Esophagus (tissue), 2 donors: ENCODE measurements at regions not wholly inside any gene's neighbourhood (a gene's known extent, or its start where the extent isn't known, plus 50 kb on each side); places are given as distances from the start of the nearest gene placed in this dataset.
"Not testable (repeated sequence)": the region's sequence is repeated elsewhere in the genome, so short reads cannot be mapped to it uniquely, and the experiment has no call there.

Experiments
- H3K27ac ChIP-seq, 2 donors: one replicate each; pipeline ENCODE4 v1.5.1; 2013; ENCODE audit warnings: low read depth in 2 of 2, mild to moderate bottlenecking in 2 of 2, inconsistent platforms in 1 of 2, low read length in 1 of 2, moderate library complexity in 1 of 2
- H3K27me3 ChIP-seq, 2 donors: one replicate each; pipeline ENCODE4 v1.6.1; 2013; ENCODE audit warnings: low read length in 2 of 2, control low read depth in 1 of 2, mild to moderate bottlenecking in 1 of 2; ENCODE audit not compliant: insufficient read depth in 2 of 2, control insufficient read depth in 1 of 2
- H3K36me3 ChIP-seq, 2 donors: one replicate each; pipeline ENCODE4 v1.6.1; 2013; ENCODE audit warnings: low read length in 1 of 2; ENCODE audit not compliant: control insufficient read depth in 2 of 2, insufficient read depth in 2 of 2
- H3K4me1 ChIP-seq, 2 donors: one replicate each; pipeline ENCODE4 v1.6.1; 2013; ENCODE audit warnings: low read length in 1 of 2; ENCODE audit not compliant: control insufficient read depth in 2 of 2, insufficient read depth in 2 of 2
- H3K4me3 ChIP-seq, 2 donors: one replicate each; pipeline ENCODE4 v1.5.1; 2013; ENCODE audit warnings: low read length in 2 of 2, mild to moderate bottlenecking in 2 of 2, low read depth in 1 of 2, moderate library complexity in 1 of 2
- H3K9me3 ChIP-seq, 2 donors: one replicate each; pipeline ENCODE4 v1.6.1; 2013; ENCODE audit warnings: mild to moderate bottlenecking in 2 of 2, low read depth in 1 of 2, low read length in 1 of 2, moderate library complexity in 1 of 2; ENCODE audit not compliant: control insufficient read depth in 2 of 2, insufficient read depth in 1 of 2
- WGBS, 2 donors: extraction: QIAGEN DNeasy Blood & Tissue Kit; methylation state at CpG; one replicate each; pipeline ENCODE4 v1.1.7; 2013; 5-methylcytosine and 5-hydroxymethylcytosine counted together
- donor health status: healthy with polysubstance abuse.
- donor health status: Bipolar disorder and iron deficiency.

- no peak overlapping the region for H3K4me3 ChIP-seq
- H3K36me3 ChIP-seq, result no peaks in the 10 kb centered on the region
- 53 to 57% methylated on average over 4 of the region's 4 CpGs for WGBS, 2 donors
These were observed 74.9 kb downstream of the ALG10 start for GRCh38 chr12:34097213-34097612.

GRCh38 chr12:34105392-34105933, 83.2 kb downstream of the ALG10 start:
- no peak overlapping the region for H3K4me3 ChIP-seq
- no peaks in the 10 kb centered on the region for H3K36me3 ChIP-seq
- 84 to 90% methylated on average over 7 of the region's 7 CpGs for WGBS, 2 donors
- H3K4me1 ChIP-seq, result no peaks in the 10 kb centered on the region
- H3K9me3 ChIP-seq, result peaks cover 2 to 5% of the 10 kb centered on the region in 2 donors
- H3K27me3 ChIP-seq, result no peaks in the 10 kb centered on the region
- no peak overlapping the region for H3K27ac ChIP-seq

More at GRCh38 chr12:34097213-34097612, 74.9 kb downstream of the ALG10 start:
- Histone ChIP-seq H3K4me1 (no peaks in the 10 kb centered on the region), H3K27ac (no peak overlapping the region), H3K27me3 (no peaks in the 10 kb centered on the region), H3K9me3 (no peaks in the 10 kb centered on the region)

- Histone ChIP-seq H3K9me3 (peaks cover 2 to 5% of the 10 kb centered on the region in 2 donors), H3K36me3 (no peaks in the 10 kb centered on the region), H3K27me3 (no peaks in the 10 kb centered on the region), H3K4me1 (no peaks in the 10 kb centered on the region), H3K27ac (no peak overlapping the region), H3K4me3 (no peak overlapping the region)
- 74 to 87% methylated on average over 2 of the region's 2 CpGs for WGBS, 2 donors
These were observed 83.9 kb downstream of the ALG10 start for GRCh38 chr12:34106172-34106571.

GRCh38 chr12:34107016-34107415, 84.7 kb downstream of the ALG10 start:
- Histone ChIP-seq H3K9me3 (peaks cover 2 to 5% of the 10 kb centered on the region in 2 donors), H3K4me3 (no peak overlapping the region), H3K27me3 (no peaks in the 10 kb centered on the region), H3K27ac (no peak overlapping the region), H3K36me3 (no peaks in the 10 kb centered on the region), H3K4me1 (no peaks in the 10 kb centered on the region)
- 85 to 95% methylated on average over 11 of the region's 11 CpGs for WGBS, 2 donors

- H3K4me3 ChIP-seq, result no peak overlapping the region
- H3K27me3 ChIP-seq, result no peaks in the 10 kb centered on the region
- H3K4me1 ChIP-seq, result no peaks in the 10 kb centered on the region
- WGBS, 2 donors, result 13 to 16% methylated on average over 58 to 66 of the region's 66 CpGs
- H3K9me3 ChIP-seq, result peaks cover 2 to 5% of the 10 kb centered on the region in 2 donors
- no peak overlapping the region for H3K27ac ChIP-seq
- H3K36me3 ChIP-seq, result no peaks in the 10 kb centered on the region
These were observed 85.6 kb downstream of the ALG10 start for GRCh38 chr12:34107781-34108404.

DNA sequence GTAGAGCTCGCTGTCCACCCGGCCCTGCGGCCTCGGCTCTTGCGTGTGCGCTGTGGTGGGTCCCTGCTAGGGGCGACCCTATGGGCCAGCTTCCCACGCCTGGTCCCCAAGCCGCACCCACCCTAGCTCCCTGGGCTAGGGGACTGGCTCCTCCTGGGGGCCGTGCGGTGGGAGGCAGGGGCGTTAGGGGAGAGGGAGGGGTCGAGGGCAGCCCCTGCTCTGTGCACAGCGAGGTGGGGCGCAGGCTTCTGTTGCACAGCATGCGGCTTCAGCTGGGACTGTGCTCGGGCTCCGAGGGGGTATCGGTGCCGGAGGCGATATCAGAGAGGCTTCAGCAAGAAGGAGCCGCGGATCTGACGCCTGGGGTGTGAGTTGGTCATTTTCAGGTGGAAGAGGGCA, 86.1 kb downstream of the ALG10 start:
- no peak overlapping the region for H3K4me3 ChIP-seq
- H3K4me1 ChIP-seq, result no peaks in the 10 kb centered on the region
- no peaks in the 10 kb centered on the region for H3K27me3 ChIP-seq
- no peak overlapping the region for H3K27ac ChIP-seq
- peaks cover 2 to 5% of the 10 kb centered on the region in 2 donors for H3K9me3 ChIP-seq
- 37 to 42% methylated on average over 24 of the region's 24 CpGs for WGBS, 2 donors
- no peaks in the 10 kb centered on the region for H3K36me3 ChIP-seq

- H3K9me3 ChIP-seq, result peaks cover 2 to 5% of the 10 kb centered on the region in 2 donors
- H3K36me3 ChIP-seq, result no peaks in the 10 kb centered on the region
- H3K27ac ChIP-seq, result no peak overlapping the region
- WGBS, 2 donors, result 86 to 89% methylated on average over 5 of the region's 5 CpGs
- no peaks in the 10 kb centered on the region for H3K4me1 ChIP-seq
- H3K4me3 ChIP-seq, result no peak overlapping the region
- no peaks in the 10 kb centered on the region for H3K27me3 ChIP-seq
These were observed 86.7 kb downstream of the ALG10 start for GRCh38 chr12:34108967-34109366.

DNA sequence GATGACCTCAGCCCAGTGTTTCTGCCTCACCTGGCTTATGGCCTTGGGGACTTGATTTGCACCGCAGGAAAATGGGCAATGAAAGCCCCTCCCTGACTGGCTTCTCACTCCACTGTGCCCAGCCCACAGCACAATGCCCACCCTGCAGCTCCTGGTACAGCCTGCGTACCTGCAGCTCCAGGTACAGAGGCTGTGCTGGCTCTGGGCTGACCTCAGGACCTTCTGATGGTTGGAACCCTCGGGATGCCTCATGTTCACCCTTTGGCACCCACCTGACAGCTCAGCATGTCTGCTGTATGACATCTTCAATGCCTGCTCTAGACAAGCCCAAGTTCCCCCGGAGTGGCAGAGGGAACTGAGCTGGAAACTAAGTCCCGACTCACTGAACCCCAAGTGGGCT, 87.1 kb downstream of the ALG10 start:
- Histone ChIP-seq H3K27ac (no peak overlapping the region), H3K4me3 (no peak overlapping the region), H3K36me3 (no peaks in the 10 kb centered on the region), H3K27me3 (no peaks in the 10 kb centered on the region), H3K9me3 (peaks cover 2 to 5% of the 10 kb centered on the region in 2 donors), H3K4me1 (no peaks in the 10 kb centered on the region)
- WGBS, 2 donors, result 82 to 86% methylated on average over 5 of the region's 5 CpGs

GRCh38 chr12:34109909-34110531, 87.7 kb downstream of the ALG10 start:
- not testable (repeated sequence) for H3K27ac ChIP-seq, H3K4me1 ChIP-seq, H3K27me3 ChIP-seq, H3K4me3 ChIP-seq, H3K36me3 ChIP-seq, H3K9me3 ChIP-seq
- WGBS, 2 donors, result 76 to 81% methylated on average over 8 of the region's 8 CpGs

DNA sequence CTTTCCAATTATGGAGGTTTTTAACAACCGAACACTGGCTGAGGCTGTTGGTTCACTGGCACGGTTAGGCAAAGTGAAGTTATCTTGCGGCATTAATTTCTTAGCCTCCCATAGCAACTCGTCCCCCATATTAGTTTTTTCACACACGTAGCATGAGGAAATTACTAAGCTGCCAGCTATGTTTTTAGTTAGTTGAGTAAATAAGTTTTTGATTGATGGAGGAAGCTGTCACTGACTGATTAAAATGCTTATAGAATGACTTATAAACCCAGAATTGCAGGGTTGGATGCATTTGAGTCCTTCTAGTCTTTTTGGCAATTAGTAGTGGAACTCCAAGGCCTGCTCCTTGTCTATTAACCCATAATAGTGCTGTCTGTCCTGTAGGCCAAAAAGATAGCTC, 97.1 kb downstream of the ALG10 start:
- Histone ChIP-seq H3K27me3 (no peaks in the 10 kb centered on the region), H3K4me1 (no peaks in the 10 kb centered on the region), H3K9me3 (no peaks in the 10 kb centered on the region), H3K36me3 (no peaks in the 10 kb centered on the region), H3K27ac (no peak overlapping the region), H3K4me3 (no peak overlapping the region)
- whole genome bisulfite sequencing, 2 donors, result 80 to 81% methylated on average over 5 of the region's 5 CpGs
